ENCODE measurements at regions not wholly inside any gene's neighbourhood (a gene's known extent, or its start where the extent isn't known, plus 50 kb on each side); places are given as distances from the start of the nearest gene placed in this dataset.

DNA sequence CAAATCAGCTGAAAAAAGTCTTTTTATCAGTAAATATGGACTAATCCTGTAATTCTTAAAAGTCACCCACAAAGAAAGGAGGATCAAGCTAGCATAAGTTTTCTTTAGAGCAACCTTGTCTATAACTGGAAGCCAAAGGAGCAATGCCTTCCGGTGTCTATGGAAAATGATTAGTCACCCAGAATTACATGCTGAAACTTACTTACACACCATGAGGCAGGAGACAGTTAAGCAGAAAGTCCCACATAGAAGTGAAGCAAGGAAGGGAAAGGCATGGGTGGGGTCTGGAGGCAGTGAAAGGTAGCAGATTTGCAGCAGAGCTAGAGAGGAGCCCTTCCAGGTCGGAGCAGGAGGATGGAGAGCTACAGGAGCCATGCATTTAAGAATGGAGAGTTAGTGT, 153.7 kb upstream of the RIPOR2 start:
- TF ChIP-seq NFIC (IDR thresholded peaks at IDR 0.05; ENCODE audit: low read depth, low read length) = no peak
- TF ChIP-seq, protein P1, sequence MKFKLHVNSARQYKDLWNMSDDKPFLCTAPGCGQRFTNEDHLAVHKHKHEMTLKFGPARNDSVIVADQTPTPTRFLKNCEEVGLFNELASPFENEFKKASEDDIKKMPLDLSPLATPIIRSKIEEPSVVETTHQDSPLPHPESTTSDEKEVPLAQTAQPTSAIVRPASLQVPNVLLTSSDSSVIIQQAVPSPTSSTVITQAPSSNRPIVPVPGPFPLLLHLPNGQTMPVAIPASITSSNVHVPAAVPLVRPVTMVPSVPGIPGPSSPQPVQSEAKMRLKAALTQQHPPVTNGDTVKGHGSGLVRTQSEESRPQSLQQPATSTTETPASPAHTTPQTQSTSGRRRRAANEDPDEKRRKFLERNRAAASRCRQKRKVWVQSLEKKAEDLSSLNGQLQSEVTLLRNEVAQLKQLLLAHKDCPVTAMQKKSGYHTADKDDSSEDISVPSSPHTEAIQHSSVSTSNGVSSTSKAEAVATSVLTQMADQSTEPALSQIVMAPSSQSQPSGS (IDR thresholded peaks at IDR 0.05; ENCODE audit: low read length) = no peak
- TF ChIP-seq TCF7 (IDR thresholded peaks at IDR 0.05; ENCODE audit: borderline replicate concordance) = no peak
- no peak for TF ChIP-seq SIX5 (IDR thresholded peaks at IDR 0.05; ENCODE audit: low read depth, low read length, severe bottlenecking)
- no peak for TF ChIP-seq SIN3A (IDR thresholded peaks at IDR 0.05; ENCODE audit: low read depth, low read length)
- no peak for TF ChIP-seq SPI1 (IDR thresholded peaks at IDR 0.05; ENCODE audit: borderline replicate concordance, insufficient read depth, low read depth, low read length)
- TF ChIP-seq NRF1 (conservative IDR thresholded peaks at IDR 0.05; ENCODE audit: low read depth, low read length) = no peak
- TF ChIP-seq, protein P2, sequence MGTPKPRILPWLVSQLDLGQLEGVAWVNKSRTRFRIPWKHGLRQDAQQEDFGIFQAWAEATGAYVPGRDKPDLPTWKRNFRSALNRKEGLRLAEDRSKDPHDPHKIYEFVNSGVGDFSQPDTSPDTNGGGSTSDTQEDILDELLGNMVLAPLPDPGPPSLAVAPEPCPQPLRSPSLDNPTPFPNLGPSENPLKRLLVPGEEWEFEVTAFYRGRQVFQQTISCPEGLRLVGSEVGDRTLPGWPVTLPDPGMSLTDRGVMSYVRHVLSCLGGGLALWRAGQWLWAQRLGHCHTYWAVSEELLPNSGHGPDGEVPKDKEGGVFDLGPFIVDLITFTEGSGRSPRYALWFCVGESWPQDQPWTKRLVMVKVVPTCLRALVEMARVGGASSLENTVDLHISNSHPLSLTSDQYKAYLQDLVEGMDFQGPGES (IDR thresholded peaks at IDR 0.05) = no peak
- no peak for TF ChIP-seq CREB1 (IDR thresholded peaks at IDR 0.05; ENCODE audit: low read depth)
- no peak for TF ChIP-seq EED (IDR thresholded peaks at IDR 0.05; ENCODE audit: low read depth)
- no peak for TF ChIP-seq ESRRA (IDR thresholded peaks at IDR 0.05; ENCODE audit: low read length)
- no peak for TF ChIP-seq SREBF2 (IDR thresholded peaks at IDR 0.05; ENCODE audit: low read length)

Measured in GM12878 (cell line).